Neuronal stem cell (in vitro differentiated cells): ENCODE measurements at regions not wholly inside any gene's neighbourhood (a gene's known extent, or its start where the extent isn't known, plus 50 kb on each side); places are given as distances from the start of the nearest gene placed in this dataset.

Experiments
- DNase-seq: peaks from one replicate; pipeline ENCODE4 v3.0.0-alpha.2; 2013; ENCODE audit warnings: low spot score
- H2AFZ ChIP-seq: one replicate; pipeline ENCODE4 v1.6.1; 2013; ENCODE audit warnings: mild to moderate bottlenecking, low read length, inconsistent platforms
- H2AK5ac ChIP-seq: 2 replicates; pipeline ENCODE4 v1.6.1; 2013; ENCODE audit warnings: low read depth, mild to moderate bottlenecking, inconsistent platforms, low read length, moderate library complexity, mixed read lengths
- H2BK120ac ChIP-seq: 2 replicates; pipeline ENCODE4 v1.6.1; 2013; ENCODE audit warnings: low read depth, mild to moderate bottlenecking, inconsistent platforms, low read length, moderate library complexity, mixed read lengths
- H2BK12ac ChIP-seq: one replicate; pipeline ENCODE4 v1.6.1; 2013; ENCODE audit warnings: low read length, inconsistent platforms
- H2BK15ac ChIP-seq: 2 replicates; pipeline ENCODE4 v1.6.1; 2013; ENCODE audit warnings: mild to moderate bottlenecking, low read length, inconsistent platforms, mixed read lengths
- H2BK5ac ChIP-seq: one replicate; pipeline ENCODE4 v1.6.1; 2013; ENCODE audit warnings: inconsistent platforms, mild to moderate bottlenecking, low read length, moderate library complexity
- H3K14ac ChIP-seq: one replicate; pipeline ENCODE4 v1.6.1; 2013; ENCODE audit warnings: low read length, inconsistent platforms
- H3K18ac ChIP-seq: 2 replicates; pipeline ENCODE4 v1.6.1; 2013; ENCODE audit warnings: low read length, inconsistent platforms
- H3K23ac ChIP-seq: 2 replicates; pipeline ENCODE4 v1.6.1; 2013; ENCODE audit warnings: low read depth, mild to moderate bottlenecking, mixed read lengths, low read length, inconsistent platforms; ENCODE audit not compliant: poor library complexity
- H3K27ac ChIP-seq: replicated peaks from 3 replicates; pipeline ENCODE4 v1.5.1; 2013; ENCODE audit warnings: low read length, inconsistent platforms
- H3K27me3 ChIP-seq, 3 experiments: 2 replicates each; pipeline ENCODE4 v1.6.1; 2013; ENCODE audit warnings: low read length in 3 of 3, mild to moderate bottlenecking in 2 of 3, inconsistent platforms in 1 of 3, low read depth in 1 of 3, mixed read lengths in 1 of 3, moderate library complexity in 1 of 3; ENCODE audit not compliant: control insufficient read depth in 3 of 3, insufficient read depth in 3 of 3
- H3K36me3 ChIP-seq, 2 donors: replicated peaks in 1 of 2; 2 replicates each; pipeline ENCODE4 v1.6.1; 2013; ENCODE audit warnings: low read length in 2 of 2; ENCODE audit not compliant: control insufficient read depth in 2 of 2, insufficient read depth in 2 of 2
- H3K4ac ChIP-seq: 2 replicates; pipeline ENCODE4 v1.6.1; 2013; ENCODE audit warnings: inconsistent platforms, mild to moderate bottlenecking, low read length, moderate library complexity
- H3K4me1 ChIP-seq, 2 donors: 1 replicate in 1 of 2; 2 replicates in 1 of 2; pipeline ENCODE4 v1.6.1; 2013; ENCODE audit warnings: low read length in 2 of 2, low read depth in 1 of 2; ENCODE audit not compliant: control insufficient read depth in 2 of 2, insufficient read depth in 1 of 2
- H3K4me2 ChIP-seq: one replicate; pipeline ENCODE4 v1.6.1; 2013; ENCODE audit warnings: mild to moderate bottlenecking, low read length, inconsistent platforms; ENCODE audit not compliant: insufficient read depth, poor library complexity, severe bottlenecking
- H3K4me3 ChIP-seq, 2 donors: 2 replicates each; pipeline ENCODE4 v1.5.1; 2013; ENCODE audit warnings: low read length in 2 of 2, mild to moderate bottlenecking in 2 of 2, inconsistent platforms in 1 of 2, moderate library complexity in 1 of 2
- H3K79me1 ChIP-seq: one replicate; pipeline ENCODE4 v1.6.1; 2013; ENCODE audit warnings: low read depth, mild to moderate bottlenecking, inconsistent platforms, low read length, moderate library complexity
- H3K9ac ChIP-seq: one replicate; pipeline ENCODE4 v1.6.1; 2013; ENCODE audit warnings: mild to moderate bottlenecking, low read depth, low read length, inconsistent platforms; ENCODE audit not compliant: poor library complexity
- H3K9me3 ChIP-seq, 2 donors: replicated peaks in 1 of 2; 2 replicates each; pipeline versions ENCODE3 to v1.6.1; 2013; ENCODE audit warnings: low read length in 2 of 2, mild to moderate bottlenecking in 2 of 2, inconsistent platforms in 1 of 2, low read depth in 1 of 2, mixed read lengths in 1 of 2, moderate library complexity in 1 of 2; ENCODE audit not compliant: control insufficient read depth in 2 of 2, insufficient read depth in 1 of 2
- H4K8ac ChIP-seq: one replicate; pipeline ENCODE4 v1.6.1; 2013; ENCODE audit warnings: low read depth, mild to moderate bottlenecking, inconsistent platforms, low read length, moderate library complexity
- H4K91ac ChIP-seq: one replicate; pipeline ENCODE4 v1.6.1; 2013; ENCODE audit warnings: low read length, low read depth, mild to moderate bottlenecking, inconsistent platforms; ENCODE audit not compliant: poor library complexity
- WGBS, 2 donors: extraction: QIAGEN DNeasy Blood & Tissue Kit; methylation state at CpG; one replicate each; pipeline ENCODE4 v1.1.7; 2013; ENCODE audit warnings: missing lambda C conversion rate in 2 of 2, mixed read lengths in 1 of 2; ENCODE audit not compliant: insufficient read length in 2 of 2, insufficient replicate concordance in 1 of 2; ENCODE audit errors: extremely low coverage in 2 of 2; 5-methylcytosine and 5-hydroxymethylcytosine counted together

DNA sequence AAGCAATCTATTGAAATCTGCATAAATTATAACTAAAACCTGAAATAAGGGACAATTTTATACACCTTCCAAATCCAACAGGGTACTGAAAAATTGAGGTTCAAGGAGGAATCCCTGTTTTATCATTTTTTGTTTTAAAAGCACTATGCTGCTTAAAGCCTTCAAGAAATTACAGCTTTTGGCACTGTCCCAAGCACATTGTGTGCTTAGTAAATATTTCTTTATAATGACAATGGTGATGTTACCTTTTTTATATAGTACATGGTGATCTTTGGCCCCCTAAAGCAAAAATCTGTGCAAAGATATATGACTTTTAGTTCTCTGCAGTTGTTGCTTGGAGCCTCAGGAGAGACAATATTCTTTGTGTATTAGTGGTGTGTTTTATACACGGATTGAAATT lies 71.6 kb upstream of the EFEMP1 start:
- Histone ChIP-seq H3K27me3 (peaks cover 0 to 57% (median 0%) of the 10 kb centered on the region in 3 experiments), H2BK12ac (no peak overlapping the region), H3K79me1 (no peaks in the 10 kb centered on the region), H2AFZ (no peak overlapping the region), H3K36me3 (no peaks in the 10 kb centered on the region), H3K9ac (no peak overlapping the region), H2BK15ac (no peak overlapping the region), H3K23ac (no peak overlapping the region), H4K8ac (no peak overlapping the region), H2BK5ac (no peak overlapping the region), H3K14ac (no peak overlapping the region), H3K9me3 (no peaks in the 10 kb centered on the region), H3K27ac (no peak overlapping the region), H3K4me1 (no peaks in the 10 kb centered on the region), H3K18ac (no peak overlapping the region), H2AK5ac (no peak overlapping the region), H4K91ac (no peak overlapping the region), H3K4ac (no peak overlapping the region), H3K4me2 (no peak overlapping the region), H2BK120ac (no peak overlapping the region), H3K4me3 (no peak overlapping the region)
- DNase-seq = no peak
- WGBS, 2 donors = no CpG with 5 or more reads among the region's 1 CpG

DNA sequence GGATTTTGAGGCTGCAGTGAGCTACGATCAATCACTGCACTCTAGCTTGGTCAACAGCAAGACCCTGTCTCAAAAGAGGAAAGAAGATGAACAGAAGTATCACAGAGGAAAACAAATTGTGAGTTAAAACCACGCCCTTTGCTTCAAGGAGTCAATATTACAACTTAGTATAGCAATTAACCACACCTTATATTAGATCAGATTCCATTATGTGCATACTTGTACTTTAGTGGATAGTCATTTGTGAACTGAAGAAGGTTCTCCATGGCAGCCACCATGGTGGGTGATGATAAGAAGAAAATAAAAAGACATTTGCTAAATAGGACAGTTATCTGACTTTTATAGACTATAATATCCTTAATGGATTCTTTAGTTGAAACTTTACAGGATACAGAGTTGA lies 72.3 kb upstream of the EFEMP1 start:
- Histone ChIP-seq H3K4me1 (no peaks in the 10 kb centered on the region), H2BK12ac (no peak overlapping the region), H4K91ac (no peak overlapping the region), H3K4me3 (no peak overlapping the region), H3K18ac (no peak overlapping the region), H3K27ac (no peak overlapping the region), H3K36me3 (no peaks in the 10 kb centered on the region), H3K27me3 (peaks cover 0 to 57% (median 0%) of the 10 kb centered on the region in 3 experiments), H3K9me3 (no peaks in the 10 kb centered on the region), H2BK15ac (no peak overlapping the region), H4K8ac (no peak overlapping the region), H2AFZ (no peak overlapping the region), H2BK120ac (no peak overlapping the region), H3K4me2 (no peak overlapping the region), H3K79me1 (no peaks in the 10 kb centered on the region), H3K9ac (no peak overlapping the region), H3K23ac (no peak overlapping the region), H2BK5ac (no peak overlapping the region), H3K4ac (no peak overlapping the region), H3K14ac (no peak overlapping the region), H2AK5ac (no peak overlapping the region)
- no peak for DNase-seq
- WGBS, 2 donors = no CpG with 5 or more reads among the region's 2 CpGs

DNA sequence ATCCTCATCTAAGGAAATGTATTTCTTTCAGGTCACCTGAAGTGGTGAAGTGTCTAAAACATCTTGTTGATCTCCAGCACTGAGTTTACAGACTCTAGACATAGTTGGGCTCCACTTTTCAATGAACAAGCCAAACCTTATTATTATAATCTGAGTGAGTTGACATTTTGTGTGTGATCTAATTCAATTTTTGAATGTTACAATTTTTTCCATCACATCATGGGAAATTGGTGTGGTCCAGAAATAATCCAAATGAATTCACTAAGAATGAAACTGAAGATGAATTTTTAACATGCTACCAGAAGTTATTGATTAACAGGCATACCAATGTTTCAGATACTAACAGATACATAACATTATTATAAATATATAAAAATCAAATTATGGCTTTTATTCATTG lies 75.6 kb upstream of the EFEMP1 start:
- H4K8ac ChIP-seq = no peak overlapping the region
- H3K9me3 ChIP-seq = no peaks in the 10 kb centered on the region
- no peak overlapping the region for H2BK12ac ChIP-seq
- no peak overlapping the region for H3K14ac ChIP-seq
- no peak overlapping the region for H3K18ac ChIP-seq
- H3K36me3 ChIP-seq = no peaks in the 10 kb centered on the region
- H3K27ac ChIP-seq = no peak overlapping the region
- no peak overlapping the region for H2AK5ac ChIP-seq
- peaks cover 0 to 63% (median 0%) of the 10 kb centered on the region in 3 experiments for H3K27me3 ChIP-seq
- H2BK120ac ChIP-seq = no peak overlapping the region
- no peak for DNase-seq
- H3K4me3 ChIP-seq = no peak overlapping the region
- no peak overlapping the region for H3K4me2 ChIP-seq
- H4K91ac ChIP-seq = no peak overlapping the region
- no peaks in the 10 kb centered on the region for H3K79me1 ChIP-seq
- H3K4ac ChIP-seq = no peak overlapping the region
- H3K23ac ChIP-seq = no peak overlapping the region
- no peak overlapping the region for H2BK5ac ChIP-seq
- H3K4me1 ChIP-seq = no peaks in the 10 kb centered on the region
- H3K9ac ChIP-seq = no peak overlapping the region
- no peak overlapping the region for H2AFZ ChIP-seq
- H2BK15ac ChIP-seq = no peak overlapping the region

DNA sequence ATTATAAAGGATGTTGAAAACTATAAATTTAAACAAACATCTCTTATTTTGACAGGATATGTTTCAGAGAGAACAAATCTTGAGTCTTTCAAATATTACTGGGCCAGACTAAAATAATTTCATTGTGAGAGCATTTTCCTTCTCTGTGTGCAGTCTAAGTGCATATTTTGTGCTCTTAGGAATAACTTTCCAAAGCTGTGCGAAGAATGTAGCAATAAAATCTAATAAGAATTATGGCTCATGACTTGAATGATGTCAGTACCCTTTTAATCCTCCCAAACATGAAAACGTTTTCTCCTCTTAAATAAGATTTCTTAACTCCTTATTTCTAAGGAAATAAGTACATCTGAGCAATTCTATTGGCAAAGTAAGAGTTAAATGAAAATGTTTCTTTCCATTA lies 76.2 kb upstream of the EFEMP1 start:
- no CpG with 5 or more reads among the region's 2 CpGs for WGBS, 2 donors

More for the DNA sequence above, 76.2 kb upstream of the EFEMP1 start:
- no peaks in the 10 kb centered on the region for H3K9me3 ChIP-seq
- H2BK15ac ChIP-seq = no peak overlapping the region
- no peak overlapping the region for H3K18ac ChIP-seq
- no peaks in the 10 kb centered on the region for H3K4me1 ChIP-seq
- H3K4me3 ChIP-seq = no peak overlapping the region
- H2BK5ac ChIP-seq = no peak overlapping the region
- H3K27me3 ChIP-seq = peaks cover 0 to 65% (median 0%) of the 10 kb centered on the region in 3 experiments
- H4K91ac ChIP-seq = no peak overlapping the region
- H3K4ac ChIP-seq = no peak overlapping the region
- no peak overlapping the region for H3K14ac ChIP-seq
- no peak overlapping the region for H4K8ac ChIP-seq
- DNase-seq = no peak
- no peak overlapping the region for H3K27ac ChIP-seq
- no peak overlapping the region for H2AFZ ChIP-seq
- H3K9ac ChIP-seq = no peak overlapping the region
- no peak overlapping the region for H3K4me2 ChIP-seq
- no peak overlapping the region for H3K23ac ChIP-seq
- H3K36me3 ChIP-seq = no peaks in the 10 kb centered on the region
- H3K79me1 ChIP-seq = no peaks in the 10 kb centered on the region
- no peak overlapping the region for H2BK120ac ChIP-seq
- no peak overlapping the region for H2BK12ac ChIP-seq
- no peak overlapping the region for H2AK5ac ChIP-seq
